Myocyte (in vitro differentiated cells): ENCODE measurements at regions not wholly inside any gene's neighbourhood (a gene's known extent, or its start where the extent isn't known, plus 50 kb on each side); places are given as distances from the start of the nearest gene placed in this dataset.
A peak's percentile ranks its signal among the peaks of the same experiment; 100 is the strongest.
"Not testable (repeated sequence)": the region's sequence is repeated elsewhere in the genome, so short reads cannot be mapped to it uniquely, and the experiment has no call there.

Source experiments
- DNase-seq: peaks from one replicate; pipeline ENCODE4 v3.0.0-alpha.2; 2012; ENCODE audit warnings: low read depth

DNA sequence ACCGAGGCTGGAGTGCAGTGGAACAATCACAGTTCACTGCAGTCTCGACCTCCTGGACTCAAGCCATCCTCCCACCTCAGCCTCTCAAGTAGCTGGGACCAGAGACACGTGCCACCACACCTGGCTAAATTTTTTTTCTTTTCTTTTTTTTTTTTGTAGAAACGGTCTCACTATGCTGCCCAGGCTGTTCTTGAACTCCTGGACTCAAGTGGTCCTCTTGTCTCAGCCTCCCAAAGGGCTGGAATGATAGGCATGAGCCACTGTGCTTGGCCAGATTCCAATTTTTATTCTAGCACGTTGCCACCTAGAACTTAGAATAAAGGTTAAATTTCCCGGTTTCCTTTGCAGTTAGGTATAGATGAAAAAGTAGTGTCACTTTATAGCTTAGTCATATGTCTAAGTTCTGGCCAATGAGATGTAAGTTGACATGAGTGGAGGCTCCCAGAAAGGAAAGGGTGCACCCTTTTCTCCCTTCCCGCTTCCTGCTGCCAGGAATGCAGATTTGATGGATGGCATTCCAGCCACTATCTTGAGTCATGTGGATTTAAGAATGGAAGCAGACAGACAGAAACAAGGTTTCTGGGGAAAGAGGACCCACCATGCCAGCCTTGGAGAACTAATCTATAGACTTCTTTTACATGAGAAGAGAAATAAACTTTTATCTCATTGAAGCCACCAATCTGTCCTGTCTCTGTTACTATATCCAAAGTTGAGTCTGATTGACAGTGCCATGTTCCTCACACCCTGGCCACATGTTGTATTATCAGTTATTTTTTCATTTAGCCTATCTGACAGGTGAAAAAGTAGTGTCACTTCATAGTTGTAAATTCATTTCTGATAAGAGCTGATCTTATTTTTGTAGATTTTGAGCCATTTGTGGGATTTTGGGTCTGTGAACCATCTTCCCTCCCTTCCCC, 60.6 kb upstream of the NCOA3 start:
- peak; percentile 13 for DNase-seq

GRCh38 chr20:47441774-47442150, 59.9 kb upstream of the NCOA3 start:
- DNase-seq = no peak

- DNase-seq = not testable (repeated sequence)
Measured at GRCh38 chr20:47443060-47443459, 58.6 kb upstream of the NCOA3 start.

DNA sequence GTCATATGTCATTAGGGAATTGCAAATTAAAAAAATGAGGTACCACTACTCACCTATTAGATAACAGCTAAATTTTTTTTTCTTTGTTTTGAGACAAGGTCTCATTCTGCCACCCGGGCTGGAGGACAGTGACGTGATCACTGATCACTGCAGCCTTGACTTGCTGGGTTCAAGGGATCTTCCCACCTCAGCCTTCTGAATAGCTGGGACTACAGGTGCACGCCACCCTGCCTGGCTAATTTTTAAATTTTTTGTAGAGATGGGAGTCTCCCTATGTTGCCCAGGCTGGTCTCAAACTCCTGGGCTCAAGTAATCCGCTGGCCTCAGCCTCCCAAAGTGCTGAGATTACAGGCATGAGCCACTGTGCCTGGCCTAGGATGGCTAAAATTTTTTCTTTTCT, 57.1 kb upstream of the NCOA3 start:
- DNase-seq = no peak

DNA sequence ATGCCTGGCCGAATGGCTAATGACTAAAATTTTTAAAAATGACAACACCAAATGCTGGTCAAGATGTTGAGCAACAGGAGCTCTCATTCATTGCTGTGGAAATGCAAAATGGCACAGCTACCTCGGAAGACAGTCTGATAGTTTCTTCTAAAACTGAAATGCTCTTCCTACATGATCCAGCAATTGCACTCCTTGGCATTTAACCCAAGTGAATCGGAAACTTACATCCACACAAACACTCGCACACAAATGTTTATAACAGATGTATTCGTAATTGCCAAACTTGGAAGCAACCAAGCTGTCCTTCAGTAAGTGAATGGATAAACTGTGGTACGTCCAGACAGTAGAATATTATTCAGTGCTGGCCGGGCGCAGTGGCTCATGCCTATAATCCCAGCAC, 56.4 kb upstream of the NCOA3 start:
- no peak for DNase-seq

DNA sequence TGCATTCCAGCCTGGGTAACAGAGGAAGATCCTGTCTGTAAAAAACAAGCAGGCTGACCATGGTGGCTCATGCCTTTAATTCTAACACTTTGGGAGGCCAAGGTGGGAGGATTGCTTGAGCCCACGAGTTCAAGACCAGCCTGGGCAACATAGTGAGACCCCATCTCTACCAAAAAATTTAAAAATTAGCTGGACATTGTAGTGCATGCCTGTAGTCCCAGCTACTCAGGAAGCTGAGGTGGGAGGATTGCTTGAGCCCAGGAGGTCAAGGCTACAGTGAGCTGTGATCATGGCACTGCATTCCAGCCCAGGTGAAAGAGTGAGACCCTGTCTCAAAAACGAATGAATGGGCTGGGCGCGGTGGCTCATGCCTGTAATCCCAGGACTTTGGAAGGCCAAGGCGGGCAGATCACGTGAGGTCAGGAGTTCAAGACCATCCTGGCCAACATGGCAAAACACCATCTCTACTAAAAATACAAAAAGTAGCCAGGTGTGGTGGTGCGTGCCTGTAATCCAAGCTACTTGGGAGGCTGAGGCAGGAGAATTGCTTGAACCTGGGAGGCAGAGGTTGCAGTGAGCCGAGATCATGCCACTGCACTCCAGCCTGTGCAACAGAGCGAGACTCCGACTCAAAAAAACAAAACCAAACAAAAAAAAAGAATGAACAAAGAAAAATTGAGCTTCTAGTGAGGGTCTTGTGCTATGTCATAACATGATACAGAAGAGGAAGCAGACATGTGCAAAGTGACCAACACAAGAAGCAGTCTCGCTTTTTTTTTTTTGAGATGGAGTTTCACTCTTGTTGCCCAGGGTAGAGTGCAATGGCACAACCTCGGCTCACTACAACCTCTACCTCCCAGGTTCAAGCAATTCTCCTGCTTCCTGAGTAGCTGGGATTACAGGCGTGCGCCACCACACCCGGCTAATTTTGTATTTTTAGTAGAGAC, 54.1 kb upstream of the NCOA3 start:
- not testable (repeated sequence) for DNase-seq

DNA sequence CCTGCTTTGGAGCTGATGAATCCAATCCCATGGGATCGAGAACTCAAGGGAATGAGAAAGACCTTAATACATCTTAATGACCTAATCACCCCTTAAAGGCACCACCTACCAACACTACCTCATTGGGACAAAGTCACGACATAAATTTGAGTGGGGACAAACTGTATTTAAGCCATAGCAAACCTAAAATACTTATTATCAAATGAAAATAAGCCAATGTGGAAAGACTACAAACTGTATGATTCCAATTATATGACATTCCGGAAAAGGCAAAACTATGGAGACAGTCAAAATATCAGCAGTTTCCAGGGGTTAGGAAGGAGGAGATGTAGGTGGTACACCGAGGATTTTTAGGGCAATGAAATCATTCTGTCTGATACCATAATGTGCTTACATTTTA, 53.3 kb upstream of the NCOA3 start:
- DNase-seq = no peak

GRCh38 chr20:47451602-47451904, 50.1 kb upstream of the NCOA3 start:
- DNase-seq = no peak
